ENCODE measurements at regions not wholly inside any gene's neighbourhood (a gene's known extent, or its start where the extent isn't known, plus 50 kb on each side); places are given as distances from the start of the nearest gene placed in this dataset.

DNA sequence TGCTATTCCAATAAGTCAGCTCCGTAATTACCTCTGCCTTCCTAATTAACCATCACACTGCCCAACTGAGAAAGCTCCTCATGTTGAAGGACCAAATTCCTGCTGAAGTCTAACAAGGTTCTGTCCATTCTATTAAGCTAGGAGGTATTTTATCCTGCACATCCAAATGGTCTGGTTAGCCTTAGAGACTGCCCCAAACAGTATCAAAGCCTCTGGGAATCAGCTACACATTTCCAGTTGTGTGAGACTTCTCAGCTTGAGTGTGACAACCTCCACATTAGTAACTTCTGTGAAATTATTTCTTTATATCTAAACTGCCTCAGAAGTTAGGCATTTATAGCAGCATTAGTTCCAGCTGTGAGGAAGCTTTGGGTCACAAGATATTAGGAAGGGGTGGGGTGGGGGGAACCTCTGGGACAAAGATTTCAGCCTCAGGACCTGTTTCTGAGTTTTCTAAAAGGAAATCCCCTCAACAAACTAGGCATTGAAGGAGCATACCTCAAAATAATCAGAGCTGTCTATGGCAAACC lies 150.5 kb upstream of the DUSP10 start:
- no peak for DNase-seq

DNA sequence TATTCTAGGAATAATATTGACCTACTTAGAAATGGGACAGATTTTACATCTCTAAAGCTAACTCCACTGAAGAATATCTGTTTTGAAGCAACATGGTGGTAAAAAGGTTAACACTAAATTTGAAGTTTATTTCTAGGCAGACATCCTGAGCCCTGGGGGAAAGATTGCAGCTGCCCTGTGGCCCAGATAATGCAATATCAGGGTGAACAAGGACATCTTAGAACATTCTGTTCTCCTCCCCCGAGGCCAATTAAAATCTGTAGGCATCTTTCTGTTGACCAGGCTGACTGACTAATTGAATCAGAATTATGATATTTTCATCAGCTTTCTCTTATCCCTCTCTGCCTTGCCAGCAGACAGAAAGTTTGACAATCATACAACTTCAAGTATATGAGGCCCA lies 149.8 kb upstream of the DUSP10 start:
- DNase-seq = no peak

DNA sequence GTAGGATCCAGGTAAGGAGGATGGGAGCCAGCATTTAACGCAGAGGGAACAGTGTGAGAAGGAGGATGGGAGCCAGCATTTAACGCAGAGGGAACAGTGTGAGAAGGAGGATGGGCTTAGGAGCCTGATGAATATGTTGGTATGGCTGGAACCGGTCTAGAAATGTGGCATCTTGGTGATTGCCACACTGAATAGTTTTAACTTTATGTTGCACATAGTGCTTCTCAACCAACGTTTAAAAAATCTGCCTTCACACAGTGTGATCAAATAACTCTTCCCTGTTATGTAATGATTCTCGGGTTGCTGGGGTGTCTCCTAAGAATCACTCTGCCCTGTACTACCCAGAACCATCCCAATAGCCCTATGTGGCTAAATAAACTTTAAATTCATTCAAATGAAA lies 146.9 kb upstream of the DUSP10 start:
- DNase-seq = no peak

DNA sequence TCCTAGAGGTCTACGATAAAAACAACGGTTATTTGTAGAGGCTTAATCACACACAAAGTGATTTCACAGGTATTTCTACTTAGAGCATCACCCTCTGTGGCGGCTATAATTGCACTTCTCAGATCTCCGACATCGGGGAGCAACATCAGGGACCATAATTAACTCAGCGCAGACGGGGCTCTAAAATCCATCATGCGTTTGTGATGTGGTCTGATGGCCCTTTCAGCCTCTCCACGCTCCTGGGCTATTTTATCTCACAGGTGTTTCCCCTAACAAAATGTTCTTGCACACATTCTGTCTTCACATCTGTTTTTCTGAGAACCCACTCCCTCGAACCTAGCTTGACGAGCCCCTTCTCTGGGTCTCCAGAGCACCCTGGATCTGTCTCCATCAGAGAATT lies 146.3 kb upstream of the DUSP10 start:
- no peak for DNase-seq

DNA sequence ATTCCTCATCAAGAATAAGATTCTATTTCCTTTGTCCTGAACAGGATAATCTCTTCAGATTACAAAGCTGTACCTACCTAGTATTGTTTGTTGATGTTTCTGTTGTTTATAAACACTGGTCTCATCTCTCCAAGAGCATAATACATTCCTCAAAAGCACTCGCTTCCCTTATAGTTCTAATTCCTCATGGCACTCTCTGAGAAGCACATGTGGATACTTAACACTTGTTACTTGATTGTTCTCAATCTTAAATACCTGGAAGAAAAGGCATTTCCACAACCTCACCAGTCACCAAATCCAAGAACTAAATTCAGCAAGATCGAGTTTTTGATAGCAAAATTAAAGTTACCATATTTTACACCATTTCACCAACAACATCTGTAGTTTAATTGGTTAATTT lies 145.9 kb upstream of the DUSP10 start:
- no peak for DNase-seq

DNA sequence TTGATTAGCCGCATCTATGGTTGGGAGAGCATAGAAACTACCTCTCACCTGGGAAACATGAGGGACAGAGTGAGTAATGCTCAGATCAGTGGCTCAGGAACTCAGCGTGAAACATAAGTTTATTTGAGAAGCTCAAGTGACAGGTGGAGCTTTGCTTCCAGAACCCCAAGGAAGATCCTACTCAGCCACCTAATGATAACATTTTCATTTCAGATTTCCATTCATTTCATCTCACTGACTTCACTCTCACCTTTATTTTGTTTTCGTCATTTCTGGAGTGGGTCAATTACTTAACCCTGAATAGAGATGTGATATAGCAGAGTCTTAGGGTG lies 145.5 kb upstream of the DUSP10 start:
- no peak for DNase-seq

DNA sequence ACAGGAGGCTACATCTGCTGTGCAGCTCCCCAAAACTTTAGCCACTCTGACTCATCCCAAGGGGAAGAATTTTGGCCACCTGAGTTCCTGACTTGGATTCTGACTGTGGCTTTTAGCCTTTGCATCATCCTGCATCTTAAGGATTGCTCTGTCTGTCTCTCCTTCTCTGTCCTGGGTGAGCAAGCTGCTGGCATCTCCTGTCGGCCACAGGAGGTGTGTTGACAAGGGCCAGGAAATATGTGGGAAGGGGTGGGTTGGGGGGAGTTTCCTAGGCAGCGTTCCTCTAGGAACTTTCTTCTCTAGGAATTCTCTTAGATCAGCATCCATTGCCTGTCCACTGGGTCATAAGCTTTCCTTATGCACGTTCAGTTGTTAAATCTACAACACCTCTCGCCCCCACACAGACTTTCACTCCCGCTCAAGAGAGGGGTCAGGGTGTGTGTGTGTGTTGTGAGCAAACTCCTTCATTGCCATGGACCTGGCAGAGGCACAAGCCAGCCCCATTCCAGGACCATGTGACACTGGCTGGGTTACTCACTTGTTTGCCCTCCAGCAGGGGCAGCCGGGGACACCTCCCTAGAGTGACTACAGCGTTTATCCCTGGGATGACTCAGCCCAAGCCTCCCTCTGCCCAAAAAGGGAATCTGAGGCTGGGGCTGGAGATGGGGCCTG lies 145.0 kb upstream of the DUSP10 start:
- no peak for DNase-seq

DNA sequence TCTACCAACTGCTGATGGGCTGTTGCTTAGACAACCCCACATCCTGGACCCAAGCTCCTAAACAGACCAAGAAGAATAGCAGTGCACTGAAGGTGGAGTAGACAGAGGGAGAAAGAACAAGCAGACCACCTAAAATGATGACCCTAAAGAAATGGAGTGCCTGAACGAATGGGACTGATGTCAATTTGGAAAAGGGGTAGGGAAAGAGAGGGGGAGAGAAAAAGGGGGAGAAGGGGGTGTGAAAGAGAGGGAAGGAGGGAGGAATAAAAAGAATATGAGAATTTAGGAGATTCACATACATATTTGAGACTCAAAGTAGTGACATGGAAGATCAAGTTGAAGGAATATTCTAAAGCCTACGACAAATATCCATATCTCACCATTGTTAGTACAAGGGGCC lies 144.4 kb upstream of the DUSP10 start:
- DNase-seq = no peak

DNA sequence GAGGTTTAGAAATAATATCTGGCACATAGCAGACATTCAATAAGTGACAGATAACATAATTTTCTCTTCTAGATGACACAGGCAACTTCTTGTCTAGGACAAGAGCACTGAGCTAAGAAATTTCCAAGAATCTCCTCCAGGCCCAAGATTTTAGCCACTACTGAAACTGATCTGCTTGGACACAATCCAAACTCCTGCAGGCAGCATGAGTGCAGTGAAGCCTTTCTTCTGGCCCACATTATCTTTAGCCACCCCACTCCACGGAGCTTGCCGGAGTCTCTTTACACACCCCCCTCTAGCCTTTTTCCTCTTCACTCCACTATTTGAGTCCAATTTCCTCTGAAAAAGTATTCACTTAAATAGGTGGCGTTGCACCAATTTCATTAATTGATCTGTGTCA lies 142.9 kb upstream of the DUSP10 start:
- DNase-seq = no peak

DNA sequence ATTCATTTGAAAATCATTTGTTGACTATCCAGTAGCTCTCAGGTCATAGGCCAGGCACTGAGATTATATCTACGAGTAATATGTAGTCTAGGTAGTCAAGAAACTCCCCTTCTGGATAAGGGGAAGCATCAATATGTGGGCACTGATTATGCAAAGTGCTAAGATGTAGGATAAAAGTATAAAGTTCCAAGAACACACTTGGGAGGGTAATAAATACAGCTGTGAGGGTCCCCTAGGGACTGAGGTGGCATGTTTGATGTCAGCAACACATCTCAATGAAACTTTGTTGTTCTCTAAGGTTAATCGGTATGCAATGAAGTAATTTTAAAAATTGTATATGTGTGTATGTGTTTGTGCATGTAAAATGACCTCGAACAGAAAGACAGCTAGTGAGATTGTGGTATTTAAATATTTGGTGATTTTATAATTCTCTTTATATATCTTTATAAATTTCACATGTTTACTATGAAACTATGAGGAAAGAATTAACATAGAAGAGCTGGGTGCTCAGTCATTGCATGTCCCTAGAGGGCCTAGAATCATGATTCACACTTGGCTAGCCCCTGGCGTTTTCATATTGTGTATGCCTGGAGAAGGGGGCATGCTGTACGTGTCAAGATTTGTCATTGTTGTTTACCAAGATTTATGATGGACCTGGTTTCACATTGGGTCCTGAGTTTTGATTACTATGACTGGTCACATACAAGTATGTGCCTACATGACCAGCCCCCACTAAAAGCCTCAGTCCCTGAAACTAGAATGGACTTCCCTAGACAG lies 140.1 kb upstream of the DUSP10 start:
- DNase-seq = no peak

DNA sequence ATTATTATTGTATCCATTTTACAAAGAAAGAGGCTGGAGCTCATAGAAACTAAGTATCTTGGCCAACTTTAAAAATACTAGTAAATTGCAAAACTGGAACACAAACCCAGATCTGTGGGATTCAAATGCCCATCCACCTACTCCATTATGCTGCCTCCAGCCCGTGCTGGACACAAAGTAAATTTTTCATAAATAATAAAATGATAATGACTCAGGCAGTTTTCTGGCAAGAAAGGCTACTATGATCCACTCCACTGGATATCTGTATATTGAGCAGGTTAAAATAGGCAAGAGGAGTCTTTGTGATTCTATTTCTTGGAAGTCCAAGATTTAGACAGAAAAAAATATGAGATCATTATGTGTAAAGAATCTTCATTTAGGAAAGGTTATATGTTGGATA lies 138.3 kb upstream of the DUSP10 start:
- no peak for DNase-seq

DNA sequence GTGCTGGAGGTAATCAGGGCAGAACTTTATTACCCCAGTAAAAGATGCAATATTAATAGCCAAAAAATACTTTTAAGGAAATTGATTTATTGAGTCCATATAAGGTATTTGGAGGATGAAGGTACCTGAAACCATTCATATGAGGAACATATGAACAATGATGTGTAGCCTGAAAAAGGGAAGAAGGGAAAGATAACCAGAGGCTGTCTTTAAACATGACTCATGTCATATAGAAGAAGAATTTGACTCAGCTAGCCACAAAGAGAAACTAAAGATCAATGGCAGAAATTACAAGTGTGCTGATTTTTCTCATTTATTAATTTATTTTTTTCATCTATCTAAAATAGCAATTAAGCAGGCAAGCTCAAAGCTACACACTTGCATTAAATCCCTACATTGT lies 136.2 kb upstream of the DUSP10 start:
- no peak for DNase-seq

DNA sequence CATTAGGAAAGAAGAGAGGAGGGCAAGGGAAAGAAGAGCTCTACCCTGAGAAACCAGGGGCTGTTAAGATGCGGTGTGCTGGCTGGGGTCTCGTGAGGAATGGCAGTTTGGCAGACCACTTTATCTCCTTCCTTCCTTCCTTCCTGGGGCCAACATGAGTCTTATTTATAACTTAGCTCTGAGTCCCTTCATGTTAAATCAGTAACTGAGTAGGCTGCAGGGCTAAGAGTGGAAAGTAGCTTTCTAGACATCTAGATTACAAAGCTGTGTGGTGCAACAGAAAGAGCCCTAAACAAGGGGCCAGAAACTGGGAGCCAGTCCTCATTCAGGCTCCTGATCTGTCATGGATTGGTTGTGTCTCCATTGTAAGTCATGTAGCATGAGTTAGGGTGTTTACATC lies 135.4 kb upstream of the DUSP10 start:
- DNase-seq = no peak

DNA sequence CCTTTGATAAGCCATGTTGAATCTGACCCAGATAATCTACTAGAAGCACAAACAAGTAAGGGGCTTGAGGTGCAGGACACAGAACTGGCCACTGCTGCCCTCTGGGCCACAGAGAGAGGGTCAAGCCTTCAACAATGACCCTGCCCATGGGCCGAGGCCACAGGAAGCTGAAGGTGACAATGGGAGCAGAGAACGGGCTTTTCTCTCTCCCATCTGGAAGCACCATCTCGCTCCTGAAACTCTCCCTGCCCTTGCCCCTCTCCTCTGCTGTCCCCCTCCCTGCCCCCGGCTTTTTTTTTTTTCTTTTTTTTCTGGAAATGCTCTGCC lies 133.1 kb upstream of the DUSP10 start:
- DNase-seq = no peak

DNA sequence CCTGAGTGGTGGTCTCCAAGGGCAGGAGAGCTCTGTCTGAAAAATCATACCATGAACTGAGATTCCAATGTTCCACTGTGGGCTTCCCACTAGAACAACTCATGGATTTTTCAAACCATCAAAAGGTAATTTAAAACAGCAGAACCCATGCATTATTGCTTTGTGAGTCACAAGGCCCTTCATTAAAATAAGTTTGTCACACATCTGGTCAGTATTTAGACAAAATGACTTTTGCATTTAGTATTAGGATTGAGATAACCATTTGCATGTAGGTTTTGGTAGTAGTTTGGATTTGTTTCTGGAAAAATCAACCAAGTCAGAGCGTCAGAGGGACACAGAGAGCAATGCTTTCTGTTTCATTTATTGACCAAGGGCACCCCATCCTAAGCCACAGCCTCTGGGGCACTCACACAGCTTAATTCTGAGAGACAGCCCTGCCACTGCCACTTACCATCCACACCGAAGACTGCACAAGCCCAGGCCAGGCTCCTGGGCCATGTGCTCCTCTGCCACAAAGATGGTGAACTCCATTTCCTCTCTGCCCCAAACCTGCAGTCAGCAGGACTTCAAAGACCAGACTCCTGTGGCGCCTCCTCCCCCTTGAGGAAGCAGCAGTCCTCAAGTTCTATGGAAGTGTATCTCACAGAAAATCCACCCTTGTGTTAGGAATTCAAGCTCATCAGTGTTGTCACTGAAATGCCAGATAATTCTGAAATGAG lies 132.6 kb upstream of the DUSP10 start:
- no peak for DNase-seq

DNA sequence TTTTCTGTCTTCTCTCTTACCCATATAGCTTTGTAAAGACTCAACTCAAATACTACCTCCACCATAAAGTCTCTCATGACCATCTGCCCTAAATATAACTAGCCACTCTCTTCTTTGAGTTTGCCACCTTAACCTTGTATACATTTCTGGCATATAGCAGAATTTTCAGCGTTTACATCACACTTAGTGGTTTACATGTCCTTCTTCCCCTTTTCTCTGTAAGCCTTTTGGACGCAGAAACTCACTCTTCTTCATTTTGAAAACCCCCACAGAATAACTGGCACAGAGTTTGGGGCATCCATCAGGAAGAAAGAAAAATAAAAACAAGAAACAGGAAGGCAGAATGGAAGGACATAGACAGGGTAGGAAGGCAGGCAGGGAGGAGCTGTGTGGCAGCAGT lies 131.8 kb upstream of the DUSP10 start:
- no peak for DNase-seq

DNA sequence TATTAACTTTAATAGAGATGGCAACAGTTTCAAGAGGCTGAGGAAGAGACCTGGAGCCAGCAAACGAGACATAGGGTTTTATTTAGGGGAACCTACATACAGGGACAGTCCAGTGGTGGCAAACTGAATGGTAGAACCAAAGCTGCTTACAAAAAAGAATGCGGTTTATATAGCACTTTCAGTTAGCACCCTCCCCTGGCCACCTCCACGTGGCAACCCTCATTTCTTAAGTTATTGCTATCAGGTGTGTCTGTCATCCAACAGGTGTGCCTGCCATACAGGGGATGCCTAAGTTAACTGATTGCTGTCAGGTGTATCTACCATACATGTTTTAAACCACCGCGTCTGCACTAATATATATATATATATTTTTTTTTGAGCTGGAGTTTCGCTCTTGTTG lies 129.2 kb upstream of the DUSP10 start:
- DNase-seq = no peak

DNA sequence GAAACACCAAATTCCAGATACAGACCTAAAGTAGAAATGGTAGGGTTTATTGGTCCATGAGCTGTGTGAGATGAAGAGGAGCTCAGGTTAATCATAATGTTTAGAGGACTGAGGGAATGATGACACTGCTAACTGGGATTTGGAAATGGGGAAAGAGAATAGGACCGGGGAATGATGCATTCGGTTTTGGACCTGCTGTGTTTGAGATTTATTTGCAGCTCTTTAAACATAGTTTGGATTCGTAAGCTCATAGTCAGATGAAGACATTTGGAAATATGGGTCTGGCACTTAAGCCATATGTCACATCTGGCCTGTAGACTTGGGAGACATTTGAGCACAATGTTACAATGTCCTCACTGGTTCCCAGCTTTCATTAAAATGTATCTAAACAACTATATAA lies 127.9 kb upstream of the DUSP10 start:
- DNase-seq = no peak

DNA sequence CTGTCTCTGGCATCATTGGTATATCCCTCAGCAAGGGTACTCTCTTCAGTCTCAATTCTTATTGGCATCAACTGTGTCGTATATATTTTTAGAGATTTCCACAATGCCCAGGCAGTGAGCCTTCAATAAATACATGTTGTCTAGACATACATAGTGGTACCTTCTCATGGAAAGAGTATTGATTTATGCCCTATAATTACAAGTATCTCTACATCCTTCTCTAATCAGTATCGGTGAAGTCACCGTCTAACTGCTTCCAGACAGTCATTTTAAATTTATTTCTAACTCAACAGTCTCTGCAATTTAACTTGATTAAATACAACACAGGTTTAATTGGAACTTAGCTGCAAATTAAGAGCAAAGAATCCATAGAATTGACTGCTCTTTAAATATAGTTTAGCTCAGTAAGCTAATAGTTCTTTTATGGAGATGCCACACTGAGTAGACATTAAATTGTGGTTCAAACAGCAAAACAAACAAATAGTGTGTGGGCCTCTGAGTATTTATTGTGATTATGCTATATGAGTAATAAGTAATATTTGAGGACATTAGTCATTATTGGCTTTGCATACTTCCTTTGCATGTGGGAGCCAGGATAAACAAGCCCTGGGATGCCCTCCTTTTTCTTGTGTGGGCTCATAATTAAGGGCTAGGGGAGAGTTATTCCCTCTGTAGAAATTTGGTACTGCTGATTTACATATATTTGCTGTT lies 126.9 kb upstream of the DUSP10 start:
- DNase-seq = no peak

DNA sequence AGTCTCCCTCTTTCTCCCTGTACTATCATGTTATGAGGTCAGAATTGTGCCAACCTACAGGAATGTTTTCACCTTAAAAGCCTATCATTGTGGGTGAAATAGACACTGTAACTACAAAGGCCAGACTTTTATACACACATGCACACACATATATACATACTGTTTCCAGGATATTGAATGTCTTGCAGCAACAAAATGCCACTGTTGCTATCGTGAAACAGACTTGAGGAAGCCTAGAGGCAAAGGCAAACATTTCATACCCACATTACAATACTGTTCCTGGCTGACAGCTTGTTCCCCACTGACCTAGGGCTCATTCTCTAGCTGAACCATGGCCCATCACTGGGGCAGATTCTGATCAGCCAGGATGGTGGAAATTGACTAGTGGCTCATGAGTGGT lies 125.1 kb upstream of the DUSP10 start:
- no peak for DNase-seq

DNA sequence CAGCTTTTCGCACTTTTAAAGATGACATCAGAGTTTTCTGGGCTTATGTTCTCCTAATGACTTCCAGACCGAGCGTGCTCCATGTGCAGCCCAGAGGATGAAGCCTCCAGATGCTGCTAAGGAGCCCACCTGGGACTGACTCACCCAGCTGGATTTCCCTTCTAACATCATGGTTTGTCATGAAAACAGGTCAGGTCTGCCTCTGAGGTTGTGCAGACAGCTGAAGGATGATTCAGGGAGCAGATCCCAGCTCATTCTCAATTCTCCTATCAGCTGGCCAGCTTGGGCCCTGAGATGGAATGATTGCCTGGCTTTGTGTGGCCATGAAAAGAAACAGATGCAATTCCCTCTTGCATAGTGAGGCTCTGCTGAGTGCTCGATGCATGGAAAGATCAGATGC lies 123.9 kb upstream of the DUSP10 start:
- DNase-seq = no peak

DNA sequence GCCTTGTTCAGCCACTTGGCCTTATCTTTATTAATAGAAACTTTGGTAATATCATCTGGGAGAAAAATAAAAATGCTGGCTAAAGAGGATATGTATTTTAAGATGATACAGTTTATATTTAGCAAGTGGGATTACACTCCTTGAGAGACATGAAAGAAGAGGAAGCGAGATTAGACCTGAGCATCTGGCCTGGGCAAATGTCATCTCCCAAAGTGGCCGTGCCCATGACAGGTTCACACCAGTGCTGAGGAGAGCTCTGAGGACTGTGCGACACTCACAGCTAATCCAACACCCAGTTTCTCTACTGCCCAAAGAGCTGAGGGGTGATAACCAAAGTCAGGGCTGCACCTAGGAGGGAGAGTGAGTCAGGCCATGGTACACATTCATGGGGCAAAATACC lies 121.7 kb upstream of the DUSP10 start:
- no peak for DNase-seq

DNA sequence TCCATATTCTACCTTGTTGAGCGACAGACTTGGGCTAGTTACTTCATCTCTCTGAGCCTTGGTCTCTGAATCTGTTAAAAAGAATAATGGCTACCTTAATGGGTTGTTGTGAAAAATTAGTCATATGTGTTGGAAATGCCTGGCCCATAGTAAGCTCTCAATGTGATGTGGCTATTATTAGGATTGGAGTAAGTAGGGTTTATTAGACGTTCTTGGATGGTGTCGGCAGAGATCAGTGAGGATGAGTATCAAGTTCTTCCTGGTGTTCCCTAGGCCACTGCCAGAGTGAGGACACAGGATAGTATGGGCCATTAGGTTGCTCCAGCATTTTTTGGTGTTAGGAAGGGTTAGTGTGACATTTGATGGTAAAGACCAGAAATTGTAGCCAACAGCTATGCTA lies 121.1 kb upstream of the DUSP10 start:
- DNase-seq = no peak
